GM21515 (cell line): ENCODE measurements at regions not wholly inside any gene's neighbourhood (a gene's known extent, or its start where the extent isn't known, plus 50 kb on each side); places are given as distances from the start of the nearest gene placed in this dataset.
"Not testable (repeated sequence)": the region's sequence is repeated elsewhere in the genome, so short reads cannot be mapped to it uniquely, and the experiment has no call there.

ENCODE experiments used
- ATAC-seq: cut with Tn5 transposase; IDR thresholded peaks from one replicate; pipeline ENCODE4 v1.9.1; 2021; ENCODE audit not compliant: unreplicated experiment

DNA sequence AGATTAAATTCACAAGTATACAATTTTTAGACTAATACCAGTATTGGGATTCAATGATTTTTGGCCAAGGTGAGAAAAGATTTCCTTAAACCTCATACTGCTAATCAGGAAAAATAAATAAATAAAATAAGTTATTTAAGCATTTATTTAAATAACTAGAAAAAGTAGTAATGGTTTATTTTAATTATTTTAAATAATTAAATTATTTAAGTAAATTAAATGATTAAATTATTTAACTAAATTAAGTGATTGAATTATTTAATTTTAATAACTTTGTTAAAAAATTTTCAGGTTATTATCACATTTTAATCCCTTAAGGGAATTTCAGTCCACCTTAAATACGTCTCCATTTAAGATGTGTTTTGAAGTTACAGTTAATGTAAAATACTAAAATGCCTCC, 1831.5 kb upstream of the MIR17HG start:
- no peak for ATAC-seq

DNA sequence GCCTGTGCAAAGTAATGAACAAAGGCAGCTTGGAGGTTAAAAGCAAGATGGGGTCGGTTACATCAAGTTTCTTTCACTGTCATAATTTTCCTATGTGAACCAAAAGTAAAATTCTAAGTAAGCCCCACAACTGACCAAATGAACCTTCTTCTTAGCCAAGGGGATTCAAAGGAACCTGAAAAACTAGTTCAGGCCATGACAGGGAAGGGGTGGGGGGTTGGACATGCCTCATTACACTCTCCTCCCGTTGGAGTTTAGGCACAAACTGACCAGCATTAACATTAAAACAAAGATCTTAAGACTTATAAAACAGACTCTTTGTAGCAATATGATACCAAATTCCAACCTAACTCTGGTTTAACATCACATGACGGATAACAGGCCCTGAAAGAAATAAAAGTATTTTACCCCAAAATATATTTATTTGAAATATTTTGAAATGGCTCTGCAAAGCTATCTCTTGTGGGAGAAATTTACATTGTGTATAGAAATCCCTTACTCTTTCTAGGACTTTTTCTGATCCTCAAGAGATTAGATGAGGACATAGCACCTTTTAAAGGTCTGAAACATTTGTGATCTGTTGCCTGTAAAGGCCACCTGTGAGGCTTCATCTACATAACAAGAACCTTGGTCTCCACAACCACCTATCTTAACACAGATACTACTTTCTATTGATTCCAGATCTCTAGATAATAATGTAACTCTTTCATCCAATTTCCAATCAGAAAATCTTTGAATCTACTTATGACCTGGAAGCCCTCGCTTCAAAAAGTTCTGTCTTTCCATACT, 1829.0 kb upstream of the MIR17HG start:
- ATAC-seq = no peak

DNA sequence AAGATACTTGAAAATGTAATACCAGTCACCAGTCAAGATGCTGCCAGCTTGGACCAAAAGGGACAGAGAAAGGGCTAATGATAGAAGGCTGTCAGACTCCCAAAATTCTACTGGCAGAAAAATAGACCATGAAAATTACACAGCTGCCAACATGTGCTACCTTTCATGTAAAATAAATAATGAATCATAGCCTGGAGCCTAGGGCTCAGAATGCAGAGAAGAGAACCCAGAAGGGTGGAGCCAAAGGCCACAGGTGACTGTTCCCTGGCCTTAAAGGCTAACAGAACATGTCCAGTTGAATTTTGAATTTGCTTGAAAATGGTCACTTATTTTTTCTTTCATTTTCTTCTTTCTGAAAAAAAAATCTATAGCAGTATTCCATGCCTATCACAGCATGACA, 1827.0 kb upstream of the MIR17HG start:
- ATAC-seq = no peak

DNA sequence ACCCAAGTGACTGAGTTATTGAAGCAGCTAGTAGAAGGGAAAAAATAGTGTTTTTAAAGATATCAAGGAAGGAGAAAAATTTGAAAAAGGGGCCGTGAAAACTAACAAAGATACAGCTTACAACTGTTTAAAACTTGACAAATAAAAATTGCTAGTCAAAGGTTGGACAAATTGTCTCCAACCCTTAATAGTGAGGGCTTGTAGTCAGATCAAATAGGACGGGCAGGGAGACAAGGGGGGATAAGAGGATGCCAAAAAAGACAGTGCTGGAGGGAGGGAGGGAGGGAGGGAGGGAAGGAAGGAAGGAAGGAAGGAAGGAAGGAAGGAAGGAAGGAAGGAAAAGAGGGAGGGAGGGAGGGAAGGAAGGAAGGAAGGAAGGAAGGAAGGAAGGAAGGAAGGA, 1825.8 kb upstream of the MIR17HG start:
- ATAC-seq = not testable (repeated sequence)

DNA sequence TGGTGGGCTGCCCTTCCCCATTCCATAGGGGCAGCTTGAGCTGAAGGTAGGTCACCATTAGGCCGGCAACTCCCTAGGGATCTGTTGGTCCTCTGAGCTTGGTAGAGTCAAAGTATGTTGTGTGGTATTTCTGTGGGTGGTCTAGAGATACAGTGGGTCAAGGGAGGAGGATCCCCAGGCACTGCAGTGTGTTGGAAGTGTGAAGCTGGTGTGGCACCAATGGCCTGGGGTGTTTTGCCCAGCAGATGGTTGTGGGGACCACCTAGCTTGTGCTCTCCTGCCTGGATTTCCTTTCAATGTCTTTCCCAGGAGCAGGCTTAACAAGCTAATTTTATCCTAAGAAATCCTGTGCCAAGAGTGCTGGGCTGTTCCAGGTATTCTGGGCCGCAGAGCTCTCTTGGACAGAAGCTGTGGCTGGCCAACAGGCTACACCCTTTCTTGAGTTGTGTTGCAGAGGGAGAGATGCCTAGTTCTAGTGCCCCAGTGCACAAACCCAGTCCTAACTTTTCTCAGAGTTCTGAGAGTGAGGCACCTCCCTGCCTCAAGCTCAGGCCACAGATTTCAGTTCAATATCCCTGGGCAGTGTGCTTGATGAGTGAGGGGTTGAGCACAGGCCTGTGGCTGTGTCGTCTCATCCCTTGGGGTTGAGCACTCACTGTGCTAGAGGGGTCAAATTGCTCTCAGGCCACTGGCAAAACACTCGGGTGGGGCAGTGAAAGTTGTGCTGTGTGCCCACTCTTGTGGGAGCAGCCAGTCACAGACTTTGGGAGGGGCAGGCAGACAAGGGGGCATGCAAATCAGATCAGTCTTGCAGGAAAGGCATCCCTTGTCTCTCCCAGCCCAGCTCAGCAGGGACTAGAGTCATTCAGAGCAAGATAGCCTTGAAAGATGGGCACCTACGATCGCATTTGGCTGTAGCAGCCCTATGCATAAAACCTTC, 1806.1 kb upstream of the MIR17HG start:
- no peak for ATAC-seq

DNA sequence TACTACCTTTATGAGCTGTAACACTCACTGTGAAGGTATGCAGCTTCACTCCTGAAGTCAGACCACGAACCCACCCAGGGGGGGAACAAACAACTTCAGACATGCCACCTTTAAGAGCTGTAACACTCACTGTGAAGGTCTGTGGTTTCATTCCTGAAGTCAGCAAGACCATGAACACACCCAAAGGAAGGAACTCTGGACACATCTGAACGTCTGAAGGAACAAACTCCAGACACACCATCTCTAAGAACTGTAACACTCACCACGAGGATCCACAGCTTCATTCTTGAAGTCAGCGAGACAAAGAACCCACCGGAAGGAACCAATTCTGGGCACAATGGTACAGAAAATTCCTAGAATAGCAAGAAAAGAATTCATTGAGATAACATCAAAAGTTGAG, 1796.5 kb upstream of the MIR17HG start:
- no peak for ATAC-seq

DNA sequence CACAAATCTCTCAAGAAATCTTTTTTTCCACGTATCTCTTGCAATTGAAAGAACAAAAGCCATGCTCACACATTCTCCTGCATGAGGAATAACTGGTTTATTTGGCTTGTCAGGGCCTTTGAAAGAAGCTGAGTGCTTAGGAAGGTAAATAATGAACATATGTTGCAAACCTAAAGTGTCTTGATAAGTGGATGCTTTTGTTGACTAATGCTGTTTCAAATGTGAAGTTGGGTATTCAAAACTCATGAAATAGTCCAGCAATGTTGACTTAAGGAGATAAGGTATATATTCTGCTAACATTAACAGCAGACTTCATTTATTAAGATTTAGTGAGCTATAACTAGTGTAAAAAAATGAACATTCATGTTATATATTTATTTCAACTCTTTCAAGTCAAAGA, 1792.7 kb upstream of the MIR17HG start:
- ATAC-seq = no peak

DNA sequence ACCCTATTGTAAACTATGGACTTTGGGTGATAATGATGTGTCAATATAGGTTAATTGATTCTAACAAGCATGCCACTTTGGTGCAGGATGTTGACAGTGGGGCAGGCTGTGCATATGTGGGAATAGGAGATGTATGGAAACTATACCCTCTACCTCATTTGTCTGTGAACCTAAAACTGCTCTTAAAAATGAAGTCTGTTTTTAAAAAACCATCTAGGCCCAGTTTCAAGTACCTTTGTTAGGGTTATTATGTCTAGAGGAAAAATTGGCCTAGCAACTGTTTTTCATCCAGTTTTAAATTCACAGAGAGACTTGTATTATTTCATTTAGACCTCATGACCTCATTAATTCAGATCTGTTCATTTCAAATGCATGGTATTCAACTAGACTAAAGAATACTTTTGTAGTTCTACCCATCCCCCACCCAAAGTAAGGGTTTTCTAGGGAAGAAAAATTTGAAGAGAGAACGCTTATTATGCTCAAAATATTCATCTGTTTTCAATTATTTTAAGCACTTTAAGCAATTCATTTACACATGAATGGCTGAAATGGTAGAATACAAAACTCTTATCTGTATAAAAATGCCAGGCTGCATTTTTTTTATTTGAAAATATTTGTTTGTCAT, 1781.9 kb upstream of the MIR17HG start:
- no peak for ATAC-seq

DNA sequence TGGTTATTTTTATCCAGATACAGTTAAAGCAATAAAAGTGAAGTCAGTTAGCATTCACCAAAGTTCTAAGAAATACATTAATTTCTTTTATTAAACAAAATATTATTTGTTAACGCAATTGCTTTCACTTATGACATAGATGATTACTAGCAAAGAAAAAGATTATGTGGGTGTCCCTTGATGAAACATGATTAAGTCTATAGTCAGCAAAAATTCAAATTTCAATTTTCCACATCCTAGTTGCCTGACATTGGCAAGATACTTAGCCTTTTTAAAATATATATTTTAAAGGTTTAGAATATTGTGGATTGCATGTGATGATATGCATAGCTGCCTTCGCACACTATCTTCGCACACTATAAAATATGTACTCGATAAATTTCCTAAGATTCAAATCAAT, 1780.5 kb upstream of the MIR17HG start:
- ATAC-seq = no peak

DNA sequence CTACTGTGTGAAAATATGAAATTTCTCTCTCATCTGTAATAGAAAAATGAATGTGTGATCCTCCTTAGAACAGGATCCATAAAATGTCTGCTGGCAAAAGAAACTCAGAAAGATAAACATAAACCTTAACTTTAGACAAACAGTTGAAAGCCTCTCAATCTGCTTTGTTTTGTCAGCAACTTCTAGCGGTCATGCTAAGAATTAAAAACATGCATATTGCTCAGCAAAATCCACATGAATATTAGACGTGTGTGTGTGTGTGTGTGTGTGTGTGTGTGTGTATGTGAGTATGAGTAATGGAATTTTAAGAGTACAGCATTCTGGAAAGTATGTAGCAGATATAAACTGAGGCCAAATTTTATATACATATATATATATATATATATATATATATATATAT, 1779.2 kb upstream of the MIR17HG start:
- no peak for ATAC-seq

DNA sequence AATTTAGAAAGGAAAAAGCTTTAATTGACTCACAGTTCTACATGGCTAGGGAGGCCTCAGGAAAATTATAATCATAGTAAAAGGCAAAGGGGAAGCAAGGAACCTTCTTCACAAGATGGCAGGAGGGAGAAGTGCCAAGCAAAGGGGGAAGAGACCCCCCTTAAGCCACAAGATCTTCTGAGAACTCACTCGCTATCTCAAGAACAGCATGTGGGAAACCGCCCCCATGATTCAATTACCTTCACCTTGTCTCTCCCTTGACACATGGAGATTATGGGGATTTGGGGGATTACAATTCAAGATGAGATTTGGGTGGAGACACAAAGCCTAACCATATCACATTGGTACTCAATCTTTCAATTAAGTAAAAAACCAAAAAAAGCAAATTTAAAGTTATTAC, 1778.7 kb upstream of the MIR17HG start:
- no peak for ATAC-seq

DNA sequence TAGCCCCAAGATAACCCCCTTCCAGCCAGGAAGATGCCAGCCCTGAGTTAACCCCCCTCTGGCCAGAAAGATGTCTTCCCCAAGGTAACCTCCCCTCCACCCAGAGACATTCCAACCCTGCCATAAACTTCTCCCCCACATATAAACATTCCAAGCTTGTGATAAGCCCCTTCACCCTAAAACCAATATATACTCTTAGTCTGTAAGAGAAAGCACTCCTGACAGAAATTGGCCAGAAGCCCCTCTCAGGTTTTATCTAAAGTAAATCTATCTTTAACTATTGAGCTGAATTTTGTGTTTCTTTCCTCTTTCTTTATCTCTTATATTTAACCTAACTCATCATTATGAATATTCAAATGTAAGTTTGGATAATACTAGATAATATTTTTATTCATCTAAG, 1775.8 kb upstream of the MIR17HG start:
- ATAC-seq = no peak

DNA sequence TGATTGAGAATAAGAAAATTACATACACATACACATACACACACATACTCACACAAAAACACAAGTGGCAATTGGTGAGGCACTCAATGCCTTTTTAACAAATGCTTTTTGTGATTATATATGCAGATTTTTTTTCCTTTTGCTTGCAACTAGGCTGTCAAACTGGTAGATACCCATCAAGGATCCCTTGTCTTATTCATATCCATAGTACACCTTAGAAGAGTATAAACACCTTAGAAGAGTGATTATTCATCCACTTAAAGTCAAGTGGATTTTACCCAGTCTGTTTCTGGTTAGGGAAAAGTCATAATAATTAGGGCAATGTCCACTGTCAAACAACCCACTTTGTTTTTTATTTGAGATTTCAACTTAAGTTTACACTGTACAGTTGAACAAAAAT, 1773.4 kb upstream of the MIR17HG start:
- no peak for ATAC-seq

DNA sequence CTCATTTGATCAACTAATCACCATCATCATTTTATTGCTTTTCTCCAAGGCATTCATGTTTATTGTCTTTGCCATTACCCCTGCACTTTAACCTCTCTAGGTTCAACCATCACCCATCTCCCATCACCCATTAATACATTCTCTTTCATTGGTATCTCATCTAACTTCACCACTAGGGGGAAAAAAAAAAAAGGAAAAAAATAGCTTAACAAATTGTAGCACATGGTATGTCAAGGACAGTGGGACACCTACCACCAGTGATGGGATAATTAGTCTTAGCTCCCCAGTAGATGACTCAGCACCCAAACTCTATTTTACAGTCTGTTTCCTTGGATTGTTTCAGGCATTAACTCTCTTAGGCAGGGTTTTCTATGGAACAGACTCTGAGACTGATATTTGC, 1770.2 kb upstream of the MIR17HG start:
- ATAC-seq = no peak

DNA sequence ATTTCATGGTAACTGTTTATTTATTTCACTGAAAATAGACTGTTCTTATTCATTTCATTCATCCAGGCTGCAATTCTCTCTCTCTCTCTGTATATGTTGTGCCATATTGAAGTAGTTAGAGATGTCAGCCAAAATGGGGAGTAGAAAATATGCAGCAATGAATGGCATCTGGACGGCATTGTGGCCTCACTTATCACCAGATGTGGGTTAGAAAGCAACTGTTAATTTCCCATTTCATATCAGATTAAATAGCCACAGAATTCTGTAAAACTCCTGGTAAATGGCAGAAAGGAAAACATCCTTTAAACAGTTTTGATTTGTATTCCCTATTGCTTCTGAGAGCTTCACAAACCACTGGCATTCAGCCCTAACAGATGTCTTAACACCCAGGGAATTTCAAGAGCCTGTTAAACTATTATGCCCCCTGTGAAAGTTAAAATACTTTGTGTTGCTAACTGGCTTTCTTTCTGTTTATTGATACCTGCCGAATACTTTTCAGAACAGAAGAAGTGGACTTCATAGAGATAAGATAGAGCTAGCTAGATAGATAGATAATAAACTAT, 1763.3 kb upstream of the MIR17HG start:
- ATAC-seq = no peak

DNA sequence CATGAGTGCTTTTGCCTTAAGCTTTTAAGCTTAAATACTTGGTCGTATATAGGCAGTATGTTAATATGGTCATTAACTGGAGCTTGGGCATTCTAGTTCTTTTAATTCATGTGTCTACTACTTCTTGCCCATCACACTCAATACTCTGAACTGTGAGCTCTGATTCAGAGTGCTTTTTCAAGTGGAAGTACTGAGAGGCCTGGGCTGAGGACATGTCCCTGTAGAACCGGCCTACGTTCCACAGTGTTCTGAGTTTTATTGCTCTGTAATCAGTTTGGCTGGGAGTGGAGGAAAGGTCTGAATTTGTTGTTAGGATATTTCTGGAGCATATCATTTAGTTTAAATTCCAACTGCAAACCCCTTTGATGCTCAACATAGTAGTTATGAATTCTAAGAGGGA, 1744.8 kb upstream of the MIR17HG start:
- ATAC-seq = no peak

DNA sequence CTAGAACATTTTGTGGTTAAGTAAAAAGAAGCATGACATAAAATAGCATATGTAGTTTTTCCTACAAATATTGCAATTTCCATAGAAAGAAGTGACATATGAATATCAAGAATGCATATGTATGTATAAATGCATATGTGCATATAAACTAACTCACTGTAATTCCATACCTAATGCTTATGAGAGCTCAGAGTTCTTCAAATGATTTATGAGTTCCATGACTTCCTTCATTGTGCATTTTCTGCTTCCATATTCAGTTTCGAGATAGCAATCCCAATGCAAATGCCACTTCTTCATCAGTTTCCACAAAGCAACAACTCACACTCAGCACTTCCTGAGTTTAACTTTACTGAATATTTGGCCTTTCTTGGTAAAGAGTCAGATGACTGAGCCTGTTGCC, 1744.3 kb upstream of the MIR17HG start:
- no peak for ATAC-seq

DNA sequence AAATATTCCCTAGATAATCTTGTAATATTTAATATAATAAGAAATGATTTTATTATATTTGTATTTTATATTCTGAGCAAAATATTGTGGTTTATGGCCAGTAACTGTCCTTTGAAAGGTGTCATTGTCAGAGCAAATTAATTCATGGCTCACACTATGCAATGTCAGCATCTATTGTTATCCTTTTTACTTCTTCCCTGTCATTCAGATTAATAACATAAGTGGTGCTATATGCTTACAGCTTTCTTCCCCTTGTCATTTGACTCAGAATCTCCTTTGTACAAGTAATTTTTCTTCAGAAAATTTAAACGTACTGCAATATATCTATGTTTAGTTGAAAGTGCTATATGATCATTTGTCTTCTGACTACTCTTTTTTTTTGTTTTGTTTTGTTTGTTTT, 1738.2 kb upstream of the MIR17HG start:
- ATAC-seq = no peak

DNA sequence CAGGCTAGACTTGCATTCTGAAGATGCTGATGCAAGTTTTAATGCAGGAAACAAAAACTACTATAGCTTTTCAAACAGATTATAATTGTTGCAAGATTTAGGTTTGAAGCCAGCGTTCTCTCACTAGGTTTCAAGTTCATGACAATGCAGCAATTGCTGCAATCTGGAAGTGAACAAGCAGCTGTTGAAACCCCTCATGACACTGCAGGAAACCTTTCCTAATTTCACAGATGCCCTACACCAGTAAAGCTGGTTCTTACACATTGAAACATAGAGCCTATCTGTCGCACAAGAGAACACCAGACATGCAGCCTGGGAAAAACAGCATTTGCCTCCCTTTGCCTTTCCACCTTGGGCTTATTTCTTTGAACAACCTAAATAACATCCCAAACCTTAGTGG, 1737.2 kb upstream of the MIR17HG start:
- no peak for ATAC-seq

DNA sequence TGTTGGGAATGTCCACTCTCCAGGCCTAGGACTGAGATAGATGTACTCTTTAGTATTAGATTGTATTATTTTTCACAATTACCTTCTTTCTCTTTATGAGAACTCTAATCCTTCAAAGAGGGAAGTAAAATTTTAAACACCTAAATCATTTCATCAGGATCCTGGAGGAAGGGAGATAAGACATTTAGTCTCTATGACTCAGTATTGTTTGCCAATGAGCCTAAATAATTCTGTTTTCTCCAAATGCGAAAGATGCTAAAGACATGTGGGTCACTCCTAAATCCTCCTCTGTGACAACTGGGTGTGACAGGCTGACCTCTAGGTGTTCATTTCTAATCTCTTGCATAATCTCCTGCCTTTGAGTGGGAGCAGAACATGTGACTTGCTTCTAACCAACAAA, 1736.6 kb upstream of the MIR17HG start:
- no peak for ATAC-seq

DNA sequence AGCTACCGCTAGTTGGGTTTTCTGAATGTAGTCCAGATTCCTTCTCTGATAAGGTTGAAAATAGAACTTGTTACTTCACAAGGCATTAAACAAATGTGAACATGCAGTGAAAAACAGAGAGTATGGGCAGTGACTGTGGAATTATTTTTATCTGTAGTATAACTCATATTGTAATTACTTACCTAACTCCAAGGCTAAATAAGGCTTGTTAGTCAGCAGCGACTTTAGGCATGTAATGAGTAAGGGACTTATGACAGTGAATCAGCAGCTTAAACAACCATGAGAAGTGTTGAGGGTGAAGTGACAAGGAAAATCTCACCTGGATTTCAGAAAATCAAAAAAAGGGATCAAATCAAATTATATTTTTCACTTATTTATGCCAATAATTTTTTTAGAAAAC, 1719.5 kb upstream of the MIR17HG start:
- no peak for ATAC-seq

DNA sequence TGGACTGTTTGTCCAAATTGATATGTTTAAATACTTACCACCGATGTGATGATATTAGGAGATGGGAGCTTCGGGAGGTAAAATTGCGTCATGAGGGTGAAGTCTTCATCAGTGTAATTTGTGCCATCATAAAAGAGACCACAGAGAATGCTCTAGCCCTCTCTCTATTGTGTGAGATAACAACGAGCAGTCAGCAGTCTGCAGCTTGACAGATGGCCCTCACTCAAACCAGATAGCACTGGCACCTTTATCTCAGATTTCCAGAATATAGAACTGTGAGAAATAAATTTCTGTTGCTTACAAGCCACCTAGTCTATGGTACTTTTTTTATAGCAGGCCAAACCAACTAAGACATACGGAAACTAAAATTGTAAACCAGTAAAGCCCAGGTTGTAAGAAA, 1718.9 kb upstream of the MIR17HG start:
- no peak for ATAC-seq
